MM.1S (cell line): ENCODE measurements at regions not wholly inside any gene's neighbourhood (a gene's known extent, or its start where the extent isn't known, plus 50 kb on each side); places are given as distances from the start of the nearest gene placed in this dataset.

ENCODE experiments used
- DNase-seq: peaks from one replicate; pipeline ENCODE4 v3.0.0-alpha.2; 2015
- H2AFZ ChIP-seq: fragments of 300-600 bp; sonication (generic); 2 replicates; pipeline ENCODE4 v1.6.0; 2016; ENCODE audit warnings: antibody characterized with exemption, low read length
- H3F3A ChIP-seq: fragments of 300-600 bp; sonication (generic); 2 replicates; pipeline ENCODE4 v1.6.1; 2016; ENCODE audit warnings: mild to moderate bottlenecking, antibody characterized with exemption, low read length, moderate library complexity, mixed read lengths; ENCODE audit not compliant: insufficient read depth
- H3K27ac ChIP-seq: fragments of 300-600 bp; sonication (generic); 2 replicates; pipeline ENCODE4 v1.5.1; 2016; ENCODE audit warnings: mild to moderate bottlenecking, low read length
- H3K27me3 ChIP-seq: fragments of 300-600 bp; sonication (generic); replicated peaks from 2 replicates; pipeline ENCODE4 v1.6.0; 2016; ENCODE audit warnings: low read length; ENCODE audit not compliant: insufficient read depth
- H3K36me3 ChIP-seq: fragments of 300-600 bp; sonication (generic); replicated peaks from 2 replicates; pipeline ENCODE4 v1.6.1; 2016; ENCODE audit warnings: mild to moderate bottlenecking, low read length, mixed read lengths; ENCODE audit not compliant: insufficient read depth
- H3K4me1 ChIP-seq: fragments of 300-600 bp; sonication (generic); 2 replicates; pipeline ENCODE4 v1.6.1; 2016; ENCODE audit warnings: low read length, mixed read lengths
- H3K4me2 ChIP-seq: fragments of 300-600 bp; sonication (generic); 2 replicates; pipeline ENCODE4 v1.6.0; 2016; ENCODE audit warnings: low read depth, low read length
- H3K4me3 ChIP-seq: fragments of 300-600 bp; sonication (generic); 2 replicates; pipeline ENCODE4 v1.5.1; 2016; ENCODE audit warnings: low read length, mixed read lengths
- H3K79me2 ChIP-seq: fragments of 300-600 bp; sonication (generic); 2 replicates; pipeline ENCODE4 v1.6.1; 2016; ENCODE audit warnings: mixed run types, low read length, mixed read lengths
- H3K9ac ChIP-seq: fragments of 300-600 bp; sonication (generic); 2 replicates; pipeline ENCODE4 v1.6.1; 2016; ENCODE audit warnings: low read length, mixed read lengths
- H3K9me2 ChIP-seq: fragments of 300-600 bp; sonication (generic); replicated peaks from 2 replicates; pipeline ENCODE4 v1.6.1; 2016; ENCODE audit warnings: mild to moderate bottlenecking, low read length, mixed read lengths; ENCODE audit not compliant: insufficient read depth
- H3K9me3 ChIP-seq: fragments of 300-600 bp; sonication (generic); replicated peaks from 2 replicates; pipeline ENCODE4 v1.6.1; 2016; ENCODE audit warnings: mild to moderate bottlenecking, low read length, mixed read lengths; ENCODE audit not compliant: insufficient read depth
- H4K20me1 ChIP-seq: fragments of 300-600 bp; sonication (generic); 2 replicates; pipeline ENCODE4 v1.6.1; 2016; ENCODE audit warnings: mild to moderate bottlenecking, low read length, moderate library complexity, mixed read lengths; ENCODE audit not compliant: insufficient read depth
- CTCF ChIP-seq: fragments of 300-600 bp; sonication (generic); IDR thresholded peaks from 2 replicates; pipeline ENCODE4 v1.5.1; 2016; ENCODE audit warnings: antibody characterized with exemption, low read length, mixed read lengths
- EZH2 ChIP-seq: fragments of 300-600 bp; sonication (generic); optimal IDR thresholded peaks from 2 replicates; pipeline ENCODE3; 2017; ENCODE audit warnings: low read depth, mild to moderate bottlenecking, antibody characterized with exemption, low read length, mixed read lengths
- EZH2phosphoT487 ChIP-seq: fragments of 300-600 bp; sonication (generic); IDR thresholded peaks from 2 replicates; pipeline ENCODE4 v1.6.1; 2018; ENCODE audit warnings: antibody characterized with exemption, low read length

- no peak for TF ChIP-seq EZH2phosphoT487
- no peak for TF ChIP-seq CTCF
- TF ChIP-seq EZH2: no peak
- no peak overlapping the region for H3K4me2 ChIP-seq
- no peaks in the 10 kb centered on the region for H4K20me1 ChIP-seq
- H3K9me2 ChIP-seq: no peaks in the 10 kb centered on the region
- H3K9ac ChIP-seq: no peak overlapping the region
- no peaks in the 10 kb centered on the region for H3K79me2 ChIP-seq
- H3K27ac ChIP-seq: no peak overlapping the region
- H3K4me1 ChIP-seq: no peaks in the 10 kb centered on the region
- no peak overlapping the region for H3K4me3 ChIP-seq
- no peak for DNase-seq
- H3K9me3 ChIP-seq: no peaks in the 10 kb centered on the region
- no peaks in the 10 kb centered on the region for H3F3A ChIP-seq
- no peaks in the 10 kb centered on the region for H3K27me3 ChIP-seq
- H2AFZ ChIP-seq: no peak overlapping the region
- no peaks in the 10 kb centered on the region for H3K36me3 ChIP-seq
Observed at GRCh38 chr10:1852841-1853240, 115.5 kb upstream of the ADARB2 start.

GRCh38 chr10:1851762-1852161 is 114.4 kb upstream of the ADARB2 start:
- no peaks in the 10 kb centered on the region for H3K9me2 ChIP-seq
- no peaks in the 10 kb centered on the region for H4K20me1 ChIP-seq
- no peak overlapping the region for H2AFZ ChIP-seq
- H3K36me3 ChIP-seq: no peaks in the 10 kb centered on the region
- H3K79me2 ChIP-seq: no peaks in the 10 kb centered on the region
- H3K9ac ChIP-seq: no peak overlapping the region
- no peak for TF ChIP-seq EZH2
- no peak for TF ChIP-seq EZH2phosphoT487
- DNase-seq: no peak
- no peaks in the 10 kb centered on the region for H3K4me1 ChIP-seq
- no peaks in the 10 kb centered on the region for H3F3A ChIP-seq
- H3K4me2 ChIP-seq: no peak overlapping the region
- no peak overlapping the region for H3K27ac ChIP-seq
- no peaks in the 10 kb centered on the region for H3K9me3 ChIP-seq
- H3K27me3 ChIP-seq: no peaks in the 10 kb centered on the region
- no peak overlapping the region for H3K4me3 ChIP-seq

GRCh38 chr10:1850971-1851527 is 113.7 kb upstream of the ADARB2 start:
- H2AFZ ChIP-seq: no peak overlapping the region
- no peaks in the 10 kb centered on the region for H3K27me3 ChIP-seq
- no peaks in the 10 kb centered on the region for H3K36me3 ChIP-seq
- no peak overlapping the region for H3K27ac ChIP-seq
- TF ChIP-seq EZH2phosphoT487 (no peak), EZH2 (no peak), CTCF (no peak)
- H3K79me2 ChIP-seq: no peaks in the 10 kb centered on the region
- no peaks in the 10 kb centered on the region for H4K20me1 ChIP-seq
- H3K9me3 ChIP-seq: no peaks in the 10 kb centered on the region
- H3K4me1 ChIP-seq: no peaks in the 10 kb centered on the region
- no peaks in the 10 kb centered on the region for H3K9me2 ChIP-seq
- H3K4me3 ChIP-seq: no peak overlapping the region
- H3K4me2 ChIP-seq: no peak overlapping the region
- no peak overlapping the region for H3K9ac ChIP-seq
- DNase-seq: no peak
- H3F3A ChIP-seq: no peaks in the 10 kb centered on the region

GRCh38 chr10:1847361-1847760 is 110.0 kb upstream of the ADARB2 start:
- Histone ChIP-seq H3K4me3 (no peak overlapping the region), H3K4me2 (no peak overlapping the region), H4K20me1 (no peaks in the 10 kb centered on the region), H3F3A (no peaks in the 10 kb centered on the region), H3K9me3 (no peaks in the 10 kb centered on the region), H3K9me2 (no peaks in the 10 kb centered on the region), H3K36me3 (no peaks in the 10 kb centered on the region), H3K9ac (no peak overlapping the region), H3K4me1 (no peaks in the 10 kb centered on the region), H3K79me2 (no peaks in the 10 kb centered on the region), H3K27me3 (no peaks in the 10 kb centered on the region), H2AFZ (no peak overlapping the region), H3K27ac (no peak overlapping the region)
- TF ChIP-seq EZH2phosphoT487 (no peak), EZH2 (no peak), CTCF (no peak)
- DNase-seq: no peak
